ENCODE measurements at regions not wholly inside any gene's neighbourhood (a gene's known extent, or its start where the extent isn't known, plus 50 kb on each side); places are given as distances from the start of the nearest gene placed in this dataset.

GRCh38 chr5:167150661-167151060, 1140.8 kb upstream of the WWC1 start:
- H3K9me3 ChIP-seq (ENCODE audit: insufficient read depth, low read length): no peaks in the 10 kb centered on the region
- no peaks in the 10 kb centered on the region for H4K20me1 ChIP-seq (ENCODE audit: low read depth, low read length)
- no peak overlapping the region for H3K9ac ChIP-seq (ENCODE audit: low read length)
- TF ChIP-seq CTCF (IDR thresholded peaks at IDR 0.05; ENCODE audit: insufficient read depth, low read length, poor library complexity, severe bottlenecking) (no peak), EZH2phosphoT487 (conservative IDR thresholded peaks at IDR 0.05; ENCODE audit: low read length) (no peak)
- H3F3A ChIP-seq (ENCODE audit: insufficient read depth): no peaks in the 10 kb centered on the region
- no peak overlapping the region for H2AFZ ChIP-seq (ENCODE audit: low read depth, low read length, severe bottlenecking)
- H3K27ac ChIP-seq (ENCODE audit: low read depth, low read length): no peak overlapping the region
- H3K27me3 ChIP-seq (ENCODE audit: low read length): no peaks in the 10 kb centered on the region
- no peaks in the 10 kb centered on the region for H3K36me3 ChIP-seq (ENCODE audit: low read length)
- no peaks in the 10 kb centered on the region for H3K9me2 ChIP-seq (replicated peaks; ENCODE audit: insufficient read depth, low read length)
- no peaks in the 10 kb centered on the region for H3K79me2 ChIP-seq (ENCODE audit: insufficient read depth, low read length)
- H3K4me2 ChIP-seq (ENCODE audit: low read depth, low read length, poor library complexity, severe bottlenecking): no peak overlapping the region
- H3K4me3 ChIP-seq (ENCODE audit: insufficient read depth, low read length, poor library complexity, severe bottlenecking): no peak overlapping the region

- H3K36me3 ChIP-seq (ENCODE audit: low read length): no peaks in the 10 kb centered on the region
- TF ChIP-seq CTCF (IDR thresholded peaks at IDR 0.05; ENCODE audit: insufficient read depth, low read length, poor library complexity, severe bottlenecking): no peak
- TF ChIP-seq EZH2phosphoT487 (conservative IDR thresholded peaks at IDR 0.05; ENCODE audit: low read length): no peak
- H3K4me3 ChIP-seq (ENCODE audit: insufficient read depth, low read length, poor library complexity, severe bottlenecking): no peak overlapping the region
Measured at GRCh38 chr5:167152561-167152960, 1138.9 kb upstream of the WWC1 start.

GRCh38 chr5:167155387-167156005, 1135.9 kb upstream of the WWC1 start:
- TF ChIP-seq EZH2phosphoT487 (conservative IDR thresholded peaks at IDR 0.05; ENCODE audit: low read length) (no peak), CTCF (IDR thresholded peaks at IDR 0.05; ENCODE audit: insufficient read depth, low read length, poor library complexity, severe bottlenecking) (no peak)
- Histone ChIP-seq H3K9me3 (ENCODE audit: insufficient read depth, low read length) (no peaks in the 10 kb centered on the region), H3K4me2 (ENCODE audit: low read depth, low read length, poor library complexity, severe bottlenecking) (no peak overlapping the region), H3K4me3 (ENCODE audit: insufficient read depth, low read length, poor library complexity, severe bottlenecking) (no peak overlapping the region), H2AFZ (ENCODE audit: low read depth, low read length, severe bottlenecking) (no peak overlapping the region), H3K9ac (ENCODE audit: low read length) (no peak overlapping the region), H3K79me2 (ENCODE audit: insufficient read depth, low read length) (no peaks in the 10 kb centered on the region), H4K20me1 (ENCODE audit: low read depth, low read length) (no peaks in the 10 kb centered on the region), H3K9me2 (replicated peaks; ENCODE audit: insufficient read depth, low read length) (no peaks in the 10 kb centered on the region), H3K27me3 (ENCODE audit: low read length) (no peaks in the 10 kb centered on the region), H3K36me3 (ENCODE audit: low read length) (no peaks in the 10 kb centered on the region), H3F3A (ENCODE audit: insufficient read depth) (no peaks in the 10 kb centered on the region), H3K27ac (ENCODE audit: low read depth, low read length) (no peak overlapping the region)

More at GRCh38 chr5:167152561-167152960, 1138.9 kb upstream of the WWC1 start:
- Histone ChIP-seq H3K79me2 (ENCODE audit: insufficient read depth, low read length) (no peaks in the 10 kb centered on the region), H3K27ac (ENCODE audit: low read depth, low read length) (no peak overlapping the region), H3K27me3 (ENCODE audit: low read length) (no peaks in the 10 kb centered on the region), H3F3A (ENCODE audit: insufficient read depth) (no peaks in the 10 kb centered on the region), H3K9ac (ENCODE audit: low read length) (no peak overlapping the region), H3K4me2 (ENCODE audit: low read depth, low read length, poor library complexity, severe bottlenecking) (no peak overlapping the region), H3K9me2 (replicated peaks; ENCODE audit: insufficient read depth, low read length) (no peaks in the 10 kb centered on the region), H3K9me3 (ENCODE audit: insufficient read depth, low read length) (no peaks in the 10 kb centered on the region), H4K20me1 (ENCODE audit: low read depth, low read length) (no peaks in the 10 kb centered on the region), H2AFZ (ENCODE audit: low read depth, low read length, severe bottlenecking) (no peak overlapping the region)

Data from SU-DHL-6 (cell line).